GM18858 (cell line): ENCODE measurements at regions not wholly inside any gene's neighbourhood (a gene's known extent, or its start where the extent isn't known, plus 50 kb on each side); places are given as distances from the start of the nearest gene placed in this dataset.
"Not testable (repeated sequence)": the region's sequence is repeated elsewhere in the genome, so short reads cannot be mapped to it uniquely, and the experiment has no call there.

Source experiments
- ATAC-seq: cut with Tn5 transposase; IDR thresholded peaks from one replicate; pipeline ENCODE4 v1.9.1; 2021; ENCODE audit not compliant: unreplicated experiment

GRCh38 chr7:52179934-52180333 lies 855.5 kb upstream of the POM121L12 start:
- ATAC-seq = no peak

GRCh38 chr7:52168085-52168484 lies 851.5 kb upstream of the COBL start:
- ATAC-seq = no peak

DNA sequence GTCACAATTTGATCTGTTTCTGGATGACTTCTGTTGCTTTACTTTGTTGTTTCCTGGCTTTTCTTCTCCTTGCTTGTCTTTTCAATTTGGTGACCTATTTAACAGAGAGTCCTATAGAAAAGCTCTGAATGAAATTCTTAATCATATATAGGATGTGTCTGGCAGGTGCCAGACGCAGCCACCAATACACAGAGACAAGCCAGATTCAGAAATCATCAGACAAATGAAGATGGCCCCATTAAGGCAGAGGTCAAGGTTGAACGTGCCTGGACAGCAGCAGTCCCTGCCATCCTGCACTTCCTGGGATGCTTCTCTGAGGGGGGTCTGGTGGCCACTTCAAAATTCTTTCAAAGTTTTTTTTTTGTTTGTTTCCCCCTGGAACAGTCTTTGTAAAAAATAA lies 846.7 kb upstream of the COBL start:
- no peak for ATAC-seq

DNA sequence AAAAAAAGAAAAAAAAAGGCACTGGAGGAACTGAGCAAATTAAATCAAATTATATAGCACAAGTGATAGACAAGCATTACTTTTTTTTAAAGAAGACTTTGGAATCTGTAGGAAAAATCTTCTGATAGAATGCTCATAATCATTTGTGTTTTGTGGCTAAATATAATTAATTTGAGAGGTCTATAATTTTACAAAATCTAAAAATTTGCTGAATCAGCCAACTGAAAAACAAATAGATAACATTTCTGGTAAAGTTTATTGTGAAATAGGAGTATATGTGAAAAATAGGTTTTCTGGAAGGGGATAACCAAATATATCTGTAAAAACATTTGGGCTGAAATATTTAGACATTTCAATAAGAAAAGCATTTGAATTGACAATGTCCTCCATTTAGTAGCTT lies 844.9 kb upstream of the COBL start:
- no peak for ATAC-seq

DNA sequence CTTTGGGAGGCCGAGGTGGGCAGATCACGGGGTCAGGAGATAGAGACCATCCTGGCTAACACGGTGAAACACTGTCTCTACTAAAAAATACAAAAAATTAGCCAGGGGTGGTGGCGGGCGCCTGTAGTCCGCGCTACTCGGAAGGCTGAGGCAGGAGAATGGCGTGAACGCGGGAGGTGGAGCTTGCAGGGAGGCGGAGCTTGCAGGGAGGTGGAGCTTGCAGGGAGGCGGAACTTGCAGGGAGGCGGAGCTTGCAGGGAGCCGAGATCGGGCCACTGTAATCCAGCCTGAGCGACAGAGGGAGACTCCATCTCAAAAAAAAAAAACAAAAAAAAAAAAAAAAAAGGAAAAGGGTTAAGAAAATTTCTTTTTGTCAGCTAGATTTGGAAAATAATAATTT lies 842.8 kb upstream of the COBL start:
- ATAC-seq = not testable (repeated sequence)

GRCh38 chr7:52154382-52154781 lies 837.8 kb upstream of the COBL start:
- no peak for ATAC-seq

DNA sequence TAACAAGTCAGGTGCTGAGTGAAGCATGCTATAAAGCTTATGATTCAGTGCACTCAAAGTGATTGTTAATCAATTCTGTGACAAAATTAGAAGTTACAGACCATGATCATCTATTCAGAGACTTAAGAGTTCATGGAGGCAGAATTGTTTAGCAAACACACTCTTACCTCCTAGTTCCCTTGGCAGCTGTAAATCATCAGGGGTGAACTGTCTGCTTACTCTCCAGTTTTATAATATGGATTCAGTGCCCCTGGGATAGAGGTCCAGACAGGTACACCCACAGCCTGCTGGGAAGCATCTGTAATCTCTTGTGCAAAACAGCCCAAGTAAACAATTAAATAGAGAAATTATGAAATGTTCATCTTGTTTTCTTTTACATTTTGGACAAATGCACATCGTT lies 835.0 kb upstream of the COBL start:
- ATAC-seq = no peak

DNA sequence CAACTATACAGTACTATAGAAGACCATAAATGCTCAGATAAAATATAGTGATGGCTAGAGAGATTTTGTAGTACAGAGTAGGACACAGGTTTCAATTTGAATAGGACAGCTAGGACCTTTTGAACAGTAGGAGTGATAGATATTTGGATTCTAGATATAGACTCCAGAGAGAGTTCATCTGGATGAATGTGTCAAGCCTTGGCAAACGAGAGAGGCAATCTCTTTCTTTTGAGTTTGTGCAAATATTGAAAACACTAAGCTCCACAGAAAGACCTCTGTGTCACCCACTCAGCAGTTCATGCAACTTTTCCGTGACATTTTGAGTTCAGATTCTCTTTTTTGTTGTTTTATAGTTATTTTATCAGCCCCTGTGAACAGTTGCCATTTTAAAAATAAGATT lies 834.3 kb upstream of the COBL start:
- no peak for ATAC-seq

DNA sequence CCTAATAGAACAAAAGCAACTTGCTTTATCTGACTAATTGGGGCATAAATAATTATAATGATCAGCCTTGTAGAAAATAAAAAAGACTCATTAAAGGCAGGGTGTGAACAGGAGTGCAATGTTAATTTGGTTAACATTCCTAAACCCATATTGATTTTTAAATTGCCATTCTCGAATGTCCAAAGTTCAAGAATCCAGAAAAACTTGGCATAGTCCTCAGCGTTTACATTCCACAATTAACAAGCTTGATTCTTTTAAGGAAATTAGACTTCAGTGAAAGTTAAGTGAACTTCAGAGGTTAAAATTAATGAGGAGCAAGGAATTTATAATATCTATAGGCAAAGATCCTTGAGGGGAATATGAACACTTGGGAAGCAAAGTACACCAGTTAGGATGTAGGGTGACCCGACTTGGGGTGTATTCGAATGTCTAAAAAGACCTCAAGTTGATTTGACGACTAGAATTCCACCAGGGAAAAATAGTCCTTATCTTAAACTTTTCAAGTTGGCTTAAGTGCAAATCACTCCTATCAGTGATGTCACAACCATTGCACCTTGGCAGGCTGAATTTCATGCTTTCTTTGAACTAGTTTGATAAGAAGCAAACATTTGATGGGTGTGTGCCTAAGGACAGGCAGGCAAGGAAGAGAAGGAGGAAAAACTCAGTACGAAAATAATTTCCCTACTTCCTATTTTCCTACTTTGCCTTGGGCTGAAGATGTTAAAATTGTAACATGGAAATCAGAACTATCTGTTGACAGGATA lies 830.4 kb upstream of the COBL start:
- ATAC-seq = no peak

GRCh38 chr7:52143219-52143618 lies 826.6 kb upstream of the COBL start:
- ATAC-seq = no peak

DNA sequence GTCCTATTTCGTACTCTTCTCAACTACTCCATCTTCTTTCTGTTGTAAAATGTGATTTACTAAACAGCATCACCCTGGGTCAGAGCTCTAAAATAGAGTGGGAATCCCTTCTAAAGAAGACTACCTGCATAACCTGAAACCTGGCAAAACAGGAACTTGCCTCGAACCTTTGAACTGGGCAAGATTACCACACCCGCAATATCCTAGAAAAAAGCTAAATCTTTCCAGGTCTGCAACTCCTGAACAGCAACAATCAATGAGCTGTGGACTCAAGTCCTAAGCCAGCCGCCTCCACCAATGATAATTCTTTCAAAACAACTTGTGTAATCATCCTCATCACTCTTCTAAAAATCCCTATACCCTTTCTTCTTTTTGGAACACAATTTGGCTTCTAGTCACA lies 824.2 kb upstream of the COBL start:
- no peak for ATAC-seq

DNA sequence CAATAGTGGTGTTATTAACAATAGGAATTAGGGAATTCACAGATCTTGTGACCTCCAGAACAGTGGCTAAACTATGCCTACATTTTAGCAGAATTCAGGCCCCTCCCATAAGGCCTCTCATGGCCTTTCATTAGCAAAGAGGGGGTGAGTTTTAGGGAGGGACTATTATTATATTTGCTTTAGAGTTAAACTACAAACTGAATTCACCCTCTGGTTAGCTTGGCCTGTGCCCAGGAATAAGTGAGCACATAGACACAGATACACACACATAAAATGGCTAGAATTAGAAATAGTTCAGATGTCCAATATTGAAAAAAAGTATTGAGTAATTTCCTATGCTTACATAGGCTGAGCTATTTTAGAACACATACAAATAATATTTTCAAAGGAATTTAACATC lies 818.8 kb upstream of the COBL start:
- ATAC-seq = no peak

DNA sequence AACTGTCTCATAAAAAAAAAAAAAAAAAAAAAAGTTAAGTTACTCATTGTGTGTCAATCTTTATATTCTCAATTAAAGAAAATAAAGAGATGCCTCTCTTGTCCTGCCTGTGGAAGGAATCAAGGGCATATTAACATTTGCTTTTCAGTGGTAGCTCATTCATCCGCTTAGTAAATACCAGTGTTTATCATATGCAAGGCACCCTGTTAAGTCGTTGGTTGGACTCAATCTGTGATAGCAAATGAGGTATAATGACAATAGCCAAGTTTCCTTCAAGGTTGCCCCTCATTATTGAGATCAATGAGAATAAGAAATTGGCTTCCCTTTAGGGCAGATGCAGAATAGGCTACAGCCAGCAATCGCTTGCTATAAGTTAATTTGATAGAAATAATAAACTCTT lies 812.7 kb upstream of the COBL start:
- no peak for ATAC-seq

DNA sequence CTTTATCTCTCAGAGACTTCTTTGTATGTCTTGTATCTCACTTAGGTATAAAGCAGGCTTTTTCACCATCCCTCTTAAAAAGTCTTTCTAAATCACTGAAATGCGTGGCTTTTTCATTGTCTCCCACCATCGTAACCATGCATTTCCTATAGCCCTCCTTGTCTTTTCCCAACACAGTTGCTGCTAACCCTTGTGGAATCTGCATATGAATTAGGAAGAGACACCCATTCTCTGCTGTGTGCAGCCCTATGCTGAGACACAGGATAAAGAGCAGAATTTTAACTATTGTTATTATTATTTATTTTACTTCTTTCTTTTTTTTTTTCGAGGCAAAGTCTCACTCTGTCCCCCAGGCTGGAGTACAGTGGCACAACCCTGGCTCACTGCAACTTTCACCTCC lies 804.3 kb upstream of the COBL start:
- no peak for ATAC-seq

DNA sequence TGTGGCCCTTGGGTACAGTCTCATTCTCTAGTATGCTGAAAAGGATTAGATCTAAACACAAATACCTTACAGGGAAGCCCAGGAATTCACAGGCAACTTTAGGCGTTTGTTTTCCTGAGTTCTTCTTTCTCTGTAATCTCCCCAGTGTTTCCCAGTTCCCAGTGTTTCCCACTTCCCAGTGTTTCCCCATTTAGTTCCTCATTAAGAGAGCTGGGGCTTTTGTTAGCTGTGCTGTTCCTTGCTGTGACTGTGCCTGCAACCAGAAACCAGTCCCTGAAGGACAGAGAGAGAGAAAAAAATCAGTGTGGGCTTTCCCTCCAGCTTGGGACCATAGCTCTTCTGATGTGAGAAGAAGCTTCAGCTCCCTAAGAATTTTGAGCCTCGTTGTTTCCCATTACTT lies 802.9 kb upstream of the COBL start:
- ATAC-seq = no peak

DNA sequence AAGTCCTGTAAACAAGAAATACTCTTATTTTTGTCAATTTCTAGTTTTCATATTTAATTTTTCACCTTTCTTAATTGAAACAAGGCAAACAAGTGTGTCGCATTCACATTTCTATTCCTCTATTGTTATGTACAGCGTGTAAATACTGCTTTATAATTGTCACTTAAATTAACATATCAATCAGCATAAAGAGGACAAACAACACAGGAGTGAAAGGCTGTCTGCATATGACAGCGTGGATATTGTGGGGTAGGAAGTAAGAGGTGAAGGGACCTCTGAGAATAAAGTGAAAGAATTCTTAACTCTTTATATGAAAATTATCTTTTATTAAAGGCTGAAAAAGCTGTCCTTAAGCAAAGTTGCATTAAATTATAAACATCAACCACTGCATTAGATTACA lies 797.9 kb upstream of the COBL start:
- ATAC-seq = no peak

- ATAC-seq = no peak
These were observed 797.4 kb upstream of the COBL start for GRCh38 chr7:52114056-52114455.

DNA sequence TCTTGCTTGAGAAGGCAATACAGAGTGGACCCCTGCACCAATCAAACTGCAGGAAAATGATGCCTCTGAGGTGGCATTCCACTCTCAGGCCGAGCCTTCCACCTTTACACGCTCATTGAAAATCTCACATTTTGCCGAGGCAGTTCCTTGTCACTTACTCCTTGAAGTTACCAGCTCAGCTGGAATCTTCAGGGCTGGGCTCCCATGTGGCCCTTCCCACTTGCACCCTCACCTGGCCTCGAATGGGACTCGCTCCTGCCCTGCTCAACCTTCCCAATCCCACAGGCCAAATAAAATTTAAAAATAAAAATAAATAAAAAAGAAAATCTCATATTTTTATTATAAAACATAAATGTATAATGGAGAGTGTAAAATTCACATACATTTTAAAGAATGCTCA lies 790.7 kb upstream of the COBL start:
- ATAC-seq = no peak

DNA sequence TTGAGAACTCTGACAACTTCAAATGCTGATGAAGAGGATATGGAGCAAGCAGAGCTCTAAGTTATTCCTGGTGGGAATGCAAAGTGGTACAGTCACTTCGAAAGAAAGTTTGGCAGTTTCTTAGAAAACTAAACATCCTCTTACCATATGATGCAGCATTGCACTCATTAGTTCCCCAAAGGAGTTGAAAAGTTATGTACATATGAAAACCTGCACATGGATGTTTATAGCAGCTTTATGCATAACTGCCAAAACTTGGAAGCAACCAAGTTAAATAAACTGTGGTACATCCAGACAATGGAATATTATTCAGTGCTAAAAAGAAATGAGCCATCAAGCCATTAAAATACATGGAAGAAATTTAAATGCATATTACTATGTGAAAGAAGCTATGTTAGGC lies 779.3 kb upstream of the COBL start:
- ATAC-seq = no peak

GRCh38 chr7:52091996-52092395 lies 775.4 kb upstream of the COBL start:
- ATAC-seq = no peak

- no peak for ATAC-seq
These were observed 774.5 kb upstream of the COBL start for GRCh38 chr7:52091101-52091500.

DNA sequence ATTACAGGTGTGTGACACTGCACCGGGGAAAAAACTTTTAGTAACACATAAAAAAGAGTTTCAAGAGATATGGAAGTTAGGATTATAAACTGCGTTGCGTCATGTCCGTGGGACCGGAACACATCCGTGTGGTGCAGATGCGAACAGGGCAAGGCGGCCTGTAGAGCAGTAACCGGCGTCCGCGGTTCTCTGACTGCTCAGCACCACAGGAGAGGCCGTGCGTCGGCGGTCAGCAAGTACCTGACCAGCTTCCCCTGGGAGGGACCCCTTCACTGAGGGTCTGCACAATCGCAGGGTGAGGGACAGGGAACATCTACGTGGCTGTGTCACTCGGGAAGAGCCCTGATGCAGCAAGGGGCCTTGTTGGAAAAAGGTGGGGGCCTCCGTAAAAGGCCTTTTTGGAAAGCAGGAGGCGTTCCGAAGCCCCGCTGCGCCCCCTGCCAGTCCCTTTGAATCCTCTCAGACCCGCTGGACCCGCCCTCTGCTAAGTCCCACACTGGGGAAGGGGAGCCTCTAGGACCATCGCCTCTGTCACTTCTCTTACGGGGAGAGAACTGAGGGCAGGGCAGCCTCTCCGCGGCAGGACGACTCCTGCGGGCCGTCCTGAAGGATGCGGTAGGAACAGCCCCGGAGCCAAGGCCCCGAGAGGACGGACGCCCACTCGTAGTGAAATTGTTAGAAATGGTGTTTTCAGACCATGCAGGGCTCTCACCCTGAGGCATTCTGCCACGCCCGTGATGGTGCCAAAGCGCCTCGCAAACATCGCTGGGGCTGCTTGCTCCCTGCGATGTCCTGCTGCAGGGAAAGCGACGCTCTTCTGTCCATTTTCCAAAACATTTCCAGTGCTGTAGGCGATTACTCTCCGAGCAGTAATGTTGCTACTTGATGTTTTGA lies 771.6 kb upstream of the COBL start:
- no peak for ATAC-seq
